ENCODE measurements at regions not wholly inside any gene's neighbourhood (a gene's known extent, or its start where the extent isn't known, plus 50 kb on each side); places are given as distances from the start of the nearest gene placed in this dataset.

DNA sequence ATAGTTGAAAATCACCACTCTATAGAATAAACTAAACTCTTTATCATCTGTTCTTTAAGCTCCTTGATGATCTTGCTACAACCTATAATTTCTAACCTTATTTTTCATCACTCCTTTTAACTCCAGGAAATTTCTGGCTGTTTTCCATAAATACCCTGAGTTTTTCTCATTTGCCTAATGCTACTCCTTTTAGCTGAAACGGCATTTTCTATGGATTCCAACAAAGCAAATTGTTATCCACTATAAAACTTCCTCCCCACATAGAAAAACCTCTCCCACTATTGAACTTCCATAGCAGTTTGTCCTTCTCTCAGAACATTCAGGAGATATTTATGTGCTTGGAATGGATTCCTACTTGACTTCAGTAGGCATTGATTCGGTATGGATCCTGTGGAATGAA lies 122.8 kb downstream of the SLC41A2 start:
- Histone ChIP-seq H3K4me3 (ENCODE audit: low read length) (no peak overlapping the region), H3K36me3 (ENCODE audit: insufficient read depth, low read length) (peaks cover 3% of the 10 kb centered on the region), H3K27ac (ENCODE audit: low read length) (no peak overlapping the region), H3K79me2 (replicated peaks; ENCODE audit: insufficient read depth, low read length) (no peaks in the 10 kb centered on the region), H3F3A (ENCODE audit: insufficient read depth, low read length, poor library complexity, severe bottlenecking) (no peaks in the 10 kb centered on the region), H4K20me1 (ENCODE audit: insufficient read depth) (no peaks in the 10 kb centered on the region), H3K27me3 (ENCODE audit: insufficient read depth, low read depth, low read length) (no peaks in the 10 kb centered on the region), H3K9ac (ENCODE audit: low read length) (no peak overlapping the region), H3K9me3 (ENCODE audit: low read length) (no peaks in the 10 kb centered on the region), H2AFZ (ENCODE audit: low read depth, low read length) (no peak overlapping the region), H3K4me2 (ENCODE audit: low read length) (no peak overlapping the region), H3K9me2 (ENCODE audit: insufficient read depth, low read length) (no peaks in the 10 kb centered on the region)
- TF ChIP-seq, protein P1, sequence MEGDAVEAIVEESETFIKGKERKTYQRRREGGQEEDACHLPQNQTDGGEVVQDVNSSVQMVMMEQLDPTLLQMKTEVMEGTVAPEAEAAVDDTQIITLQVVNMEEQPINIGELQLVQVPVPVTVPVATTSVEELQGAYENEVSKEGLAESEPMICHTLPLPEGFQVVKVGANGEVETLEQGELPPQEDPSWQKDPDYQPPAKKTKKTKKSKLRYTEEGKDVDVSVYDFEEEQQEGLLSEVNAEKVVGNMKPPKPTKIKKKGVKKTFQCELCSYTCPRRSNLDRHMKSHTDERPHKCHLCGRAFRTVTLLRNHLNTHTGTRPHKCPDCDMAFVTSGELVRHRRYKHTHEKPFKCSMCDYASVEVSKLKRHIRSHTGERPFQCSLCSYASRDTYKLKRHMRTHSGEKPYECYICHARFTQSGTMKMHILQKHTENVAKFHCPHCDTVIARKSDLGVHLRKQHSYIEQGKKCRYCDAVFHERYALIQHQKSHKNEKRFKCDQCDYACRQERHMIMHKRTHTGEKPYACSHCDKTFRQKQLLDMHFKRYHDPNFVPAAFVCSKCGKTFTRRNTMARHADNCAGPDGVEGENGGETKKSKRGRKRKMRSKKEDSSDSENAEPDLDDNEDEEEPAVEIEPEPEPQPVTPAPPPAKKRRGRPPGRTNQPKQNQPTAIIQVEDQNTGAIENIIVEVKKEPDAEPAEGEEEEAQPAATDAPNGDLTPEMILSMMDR (IDR thresholded peaks at IDR 0.05; ENCODE audit: poor library complexity, severe bottlenecking), result no peak
- TF ChIP-seq TAF1 (IDR thresholded peaks at IDR 0.05; ENCODE audit: low read depth) (no peak), EZH2 (IDR thresholded peaks at IDR 0.05; ENCODE audit: borderline replicate concordance, insufficient read depth, low read length, poor library complexity, severe bottlenecking) (no peak)

DNA sequence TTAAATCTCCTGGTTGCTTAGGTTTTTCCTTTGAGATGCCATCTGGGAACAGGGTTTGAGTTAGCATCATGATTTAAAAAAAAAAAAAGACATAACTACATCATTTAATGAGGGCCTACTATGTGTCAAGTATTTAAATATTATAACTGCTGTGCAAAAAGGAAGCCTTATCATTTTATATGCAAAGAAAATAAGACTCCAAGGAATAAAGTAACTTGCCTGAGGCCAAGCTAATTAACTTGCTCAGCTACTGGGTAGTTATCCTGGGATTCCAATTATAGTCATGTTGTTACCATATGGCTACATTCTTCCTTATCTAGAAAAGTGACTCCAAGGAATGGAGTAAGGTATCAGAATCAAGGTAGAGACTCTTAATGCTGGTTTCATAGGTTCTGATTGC lies 123.5 kb downstream of the SLC41A2 start:
- H3K4me3 ChIP-seq (ENCODE audit: low read length), result no peak overlapping the region
- H3K36me3 ChIP-seq (ENCODE audit: insufficient read depth, low read length), result peaks cover 3% of the 10 kb centered on the region
- H3K4me2 ChIP-seq (ENCODE audit: low read length), result no peak overlapping the region
- H3K9me2 ChIP-seq (ENCODE audit: insufficient read depth, low read length), result no peaks in the 10 kb centered on the region
- H3K9me3 ChIP-seq (ENCODE audit: low read length), result no peaks in the 10 kb centered on the region
- no peaks in the 10 kb centered on the region for H4K20me1 ChIP-seq (ENCODE audit: insufficient read depth)
- H2AFZ ChIP-seq (ENCODE audit: low read depth, low read length), result no peak overlapping the region
- no peaks in the 10 kb centered on the region for H3F3A ChIP-seq (ENCODE audit: insufficient read depth, low read length, poor library complexity, severe bottlenecking)
- H3K27me3 ChIP-seq (ENCODE audit: insufficient read depth, low read depth, low read length), result no peaks in the 10 kb centered on the region
- no peak overlapping the region for H3K27ac ChIP-seq (ENCODE audit: low read length)
- TF ChIP-seq, protein P2, sequence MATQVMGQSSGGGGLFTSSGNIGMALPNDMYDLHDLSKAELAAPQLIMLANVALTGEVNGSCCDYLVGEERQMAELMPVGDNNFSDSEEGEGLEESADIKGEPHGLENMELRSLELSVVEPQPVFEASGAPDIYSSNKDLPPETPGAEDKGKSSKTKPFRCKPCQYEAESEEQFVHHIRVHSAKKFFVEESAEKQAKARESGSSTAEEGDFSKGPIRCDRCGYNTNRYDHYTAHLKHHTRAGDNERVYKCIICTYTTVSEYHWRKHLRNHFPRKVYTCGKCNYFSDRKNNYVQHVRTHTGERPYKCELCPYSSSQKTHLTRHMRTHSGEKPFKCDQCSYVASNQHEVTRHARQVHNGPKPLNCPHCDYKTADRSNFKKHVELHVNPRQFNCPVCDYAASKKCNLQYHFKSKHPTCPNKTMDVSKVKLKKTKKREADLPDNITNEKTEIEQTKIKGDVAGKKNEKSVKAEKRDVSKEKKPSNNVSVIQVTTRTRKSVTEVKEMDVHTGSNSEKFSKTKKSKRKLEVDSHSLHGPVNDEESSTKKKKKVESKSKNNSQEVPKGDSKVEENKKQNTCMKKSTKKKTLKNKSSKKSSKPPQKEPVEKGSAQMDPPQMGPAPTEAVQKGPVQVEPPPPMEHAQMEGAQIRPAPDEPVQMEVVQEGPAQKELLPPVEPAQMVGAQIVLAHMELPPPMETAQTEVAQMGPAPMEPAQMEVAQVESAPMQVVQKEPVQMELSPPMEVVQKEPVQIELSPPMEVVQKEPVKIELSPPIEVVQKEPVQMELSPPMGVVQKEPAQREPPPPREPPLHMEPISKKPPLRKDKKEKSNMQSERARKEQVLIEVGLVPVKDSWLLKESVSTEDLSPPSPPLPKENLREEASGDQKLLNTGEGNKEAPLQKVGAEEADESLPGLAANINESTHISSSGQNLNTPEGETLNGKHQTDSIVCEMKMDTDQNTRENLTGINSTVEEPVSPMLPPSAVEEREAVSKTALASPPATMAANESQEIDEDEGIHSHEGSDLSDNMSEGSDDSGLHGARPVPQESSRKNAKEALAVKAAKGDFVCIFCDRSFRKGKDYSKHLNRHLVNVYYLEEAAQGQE (IDR thresholded peaks at IDR 0.05; ENCODE audit: borderline replicate concordance), result no peak
- TF ChIP-seq, protein P1 (IDR thresholded peaks at IDR 0.05; ENCODE audit: poor library complexity, severe bottlenecking), result no peak
- no peak for TF ChIP-seq TAF1 (IDR thresholded peaks at IDR 0.05; ENCODE audit: low read depth)
- TF ChIP-seq SMC3 (conservative IDR thresholded peaks at IDR 0.05; ENCODE audit: poor library complexity), result no peak
- TF ChIP-seq MXI1 (conservative IDR thresholded peaks at IDR 0.05; ENCODE audit: poor library complexity, severe bottlenecking), result no peak
- TF ChIP-seq POLR2AphosphoS5 (IDR thresholded peaks at IDR 0.05), result no peak
- TF ChIP-seq RAD21 (conservative IDR thresholded peaks at IDR 0.05), result no peak
- no peak for TF ChIP-seq EP300 (conservative IDR thresholded peaks at IDR 0.05; ENCODE audit: poor library complexity, severe bottlenecking)
- no peak for TF ChIP-seq EZH2 (IDR thresholded peaks at IDR 0.05; ENCODE audit: borderline replicate concordance, insufficient read depth, low read length, poor library complexity, severe bottlenecking)
- H3K79me2 ChIP-seq (replicated peaks; ENCODE audit: insufficient read depth, low read length), result no peaks in the 10 kb centered on the region
- no peak overlapping the region for H3K9ac ChIP-seq (ENCODE audit: low read length)
